ENCODE measurements at regions not wholly inside any gene's neighbourhood (a gene's known extent, or its start where the extent isn't known, plus 50 kb on each side); places are given as distances from the start of the nearest gene placed in this dataset.

GRCh38 chr3:69532547-69533224 is 146.8 kb upstream of the FRMD4B start:
- DNase-seq = no peak

- no peak for DNase-seq
Measured at GRCh38 chr3:69531576-69532546, 146.0 kb upstream of the FRMD4B start.

GRCh38 chr3:69530554-69530953 is 144.7 kb upstream of the FRMD4B start:
- no peak for DNase-seq

- DNase-seq = no peak
Measured at GRCh38 chr3:69527498-69527897, 141.6 kb upstream of the FRMD4B start.

GRCh38 chr3:69524816-69525215 is 138.9 kb upstream of the FRMD4B start:
- DNase-seq = no peak

GRCh38 chr3:69521286-69521685 is 135.4 kb upstream of the FRMD4B start:
- no peak for DNase-seq

- DNase-seq = no peak
Measured at GRCh38 chr3:69511361-69511760, 125.5 kb upstream of the FRMD4B start.

GRCh38 chr3:69510481-69511030 is 124.7 kb upstream of the FRMD4B start:
- DNase-seq = no peak

GRCh38 chr3:69509288-69509687 is 123.4 kb upstream of the FRMD4B start:
- no peak for DNase-seq

- DNase-seq = no peak
Measured at GRCh38 chr3:69505770-69506407, 120.0 kb upstream of the FRMD4B start.

- no peak for DNase-seq
Measured at GRCh38 chr3:69504232-69504631, 118.3 kb upstream of the FRMD4B start.

- DNase-seq = no peak
Measured at GRCh38 chr3:69500604-69501003, 114.7 kb upstream of the FRMD4B start.

GRCh38 chr3:69499899-69500421 is 114.1 kb upstream of the FRMD4B start:
- no peak for DNase-seq

- DNase-seq = no peak
Measured at GRCh38 chr3:69499422-69499821, 113.5 kb upstream of the FRMD4B start.

GRCh38 chr3:69496856-69497255 is 111.0 kb upstream of the FRMD4B start:
- no peak for DNase-seq

- no peak for DNase-seq
Measured at GRCh38 chr3:69494185-69494584, 108.3 kb upstream of the FRMD4B start.

GRCh38 chr3:69493157-69493556 is 107.3 kb upstream of the FRMD4B start:
- DNase-seq = no peak

GRCh38 chr3:69491975-69492374 is 106.1 kb upstream of the FRMD4B start:
- no peak for DNase-seq

GRCh38 chr3:69490971-69491370 is 105.1 kb upstream of the FRMD4B start:
- no peak for DNase-seq

- DNase-seq = no peak
Measured at GRCh38 chr3:69490235-69490634, 104.3 kb upstream of the FRMD4B start.

GRCh38 chr3:69488026-69488425 is 102.1 kb upstream of the FRMD4B start:
- no peak for DNase-seq

GRCh38 chr3:69485489-69485888 is 99.6 kb upstream of the FRMD4B start:
- DNase-seq = no peak
